ENCODE measurements at regions not wholly inside any gene's neighbourhood (a gene's known extent, or its start where the extent isn't known, plus 50 kb on each side); places are given as distances from the start of the nearest gene placed in this dataset.
"Not testable (repeated sequence)": the region's sequence is repeated elsewhere in the genome, so short reads cannot be mapped to it uniquely, and the experiment has no call there.

DNA sequence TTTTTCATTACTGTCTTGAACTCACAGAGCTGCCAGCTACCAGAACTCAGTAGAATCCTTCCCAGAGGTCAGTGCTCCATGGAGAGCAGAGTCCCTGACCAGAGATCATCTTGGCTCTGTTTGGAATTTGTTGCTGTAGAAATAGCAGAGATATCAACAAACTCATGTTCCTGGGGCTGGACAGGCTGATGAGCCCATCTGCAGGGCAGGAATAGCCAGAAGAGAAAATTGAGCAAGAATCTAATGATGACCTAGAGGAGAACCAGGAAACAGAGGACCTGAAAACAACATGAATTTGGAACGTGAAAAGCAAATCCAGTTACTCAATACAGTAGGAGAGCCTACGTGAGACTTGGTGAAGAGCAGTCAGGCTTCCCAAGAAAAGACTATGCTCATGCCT lies 437.8 kb downstream of the PLK2 start:
- no peak for DNase-seq (ENCODE audit: low read depth, low spot score)

DNA sequence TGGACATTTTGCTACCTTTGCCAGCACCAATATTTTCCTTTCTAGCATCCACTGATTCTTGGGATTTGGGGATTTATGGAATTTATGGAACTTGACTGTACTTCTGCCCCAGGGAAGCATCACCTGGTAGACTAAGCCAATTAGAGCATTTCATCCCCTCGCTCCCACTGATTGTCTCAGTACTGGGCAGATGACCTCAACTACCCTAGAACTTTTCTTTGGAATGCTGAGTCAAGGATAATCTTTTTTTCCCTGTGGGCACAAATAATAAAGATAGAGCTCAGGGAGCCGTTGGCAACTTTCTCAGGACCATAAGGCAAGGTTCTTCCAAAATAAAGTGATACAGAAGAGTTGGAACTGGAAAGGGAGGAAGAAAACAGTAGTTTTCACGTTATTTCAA lies 438.4 kb downstream of the PLK2 start:
- no peak for DNase-seq (ENCODE audit: low read depth, low spot score)

GRCh38 chr5:58019614-58020013 lies 440.3 kb downstream of the PLK2 start:
- no peak for DNase-seq (ENCODE audit: low read depth, low spot score)

DNA sequence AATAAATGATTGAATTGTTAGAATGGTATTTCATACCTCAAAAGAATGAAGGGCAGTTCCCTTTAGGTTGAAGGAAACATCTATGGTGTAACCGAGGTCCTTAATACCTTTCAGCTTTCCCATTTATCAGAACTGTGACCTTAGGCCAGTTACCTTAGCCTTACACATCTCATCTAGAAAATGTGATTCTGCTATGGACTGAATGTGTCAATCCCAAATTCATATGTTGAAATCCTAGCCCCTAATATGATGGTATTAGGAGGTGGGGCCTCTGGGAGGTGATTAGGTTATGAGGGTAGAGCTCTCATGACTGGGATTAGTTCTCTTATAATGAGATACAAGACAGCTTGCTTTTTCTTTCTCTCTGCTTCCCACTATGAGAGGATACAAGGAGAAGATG lies 441.9 kb downstream of the PLK2 start:
- DNase-seq (ENCODE audit: low read depth, low spot score) = no peak

DNA sequence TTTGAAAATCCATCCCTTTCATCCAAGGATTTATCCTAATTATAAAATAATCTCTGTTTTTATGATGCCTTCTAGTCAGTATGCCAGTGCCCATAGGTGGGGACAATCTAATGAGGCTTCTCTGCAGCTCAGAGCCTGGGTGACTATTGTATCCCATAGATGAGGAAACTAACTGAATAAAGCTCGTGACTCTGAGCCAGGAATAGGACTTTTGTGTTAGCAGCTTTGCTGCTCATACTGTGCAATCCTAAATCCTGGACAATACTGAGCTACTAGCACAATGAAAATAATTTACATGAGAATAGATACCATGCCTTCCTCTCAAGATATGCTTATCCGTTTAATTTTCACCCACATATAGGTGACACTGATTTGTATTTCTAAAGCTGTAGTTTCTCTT lies 443.0 kb downstream of the PLK2 start:
- no peak for DNase-seq (ENCODE audit: low read depth, low spot score)

- DNase-seq (ENCODE audit: low read depth, low spot score) = no peak
Measured at GRCh38 chr5:58016358-58016757, 443.5 kb downstream of the PLK2 start.

- DNase-seq (ENCODE audit: low read depth, low spot score) = no peak
Measured at GRCh38 chr5:58015175-58015574, 444.7 kb downstream of the PLK2 start.

DNA sequence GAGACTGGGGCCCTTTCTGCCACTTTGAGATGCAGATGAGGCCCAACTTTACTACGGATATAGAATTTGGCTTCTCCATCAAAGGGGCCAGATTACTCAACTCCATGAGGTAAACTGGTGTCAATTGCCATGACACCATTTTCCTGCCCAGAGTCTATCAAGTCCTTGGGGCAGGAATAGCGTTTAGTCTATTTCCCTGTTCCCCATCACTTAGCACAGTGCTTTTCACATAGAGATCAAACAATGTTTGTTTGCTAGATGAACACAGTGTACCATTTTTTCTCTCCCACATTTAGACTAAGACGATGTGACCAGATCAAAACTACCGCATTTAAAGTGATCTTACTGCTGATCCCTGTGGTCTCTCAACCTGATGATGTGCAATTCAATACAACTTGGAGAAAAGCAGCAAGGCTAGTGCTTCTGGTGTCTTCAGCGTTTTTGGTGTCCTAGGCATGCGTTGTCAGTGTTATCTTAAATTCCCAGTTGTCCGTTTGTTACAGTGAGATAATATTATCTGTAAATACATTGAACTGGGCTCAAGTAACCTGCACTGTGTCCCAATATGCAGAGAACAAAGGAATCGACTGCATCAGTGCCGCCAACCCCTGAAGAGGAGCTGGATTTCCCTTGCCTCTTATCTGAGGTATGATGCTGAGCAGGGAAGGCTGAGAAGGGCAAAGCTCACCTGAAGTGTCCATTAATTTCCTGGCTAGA lies 446.2 kb downstream of the PLK2 start:
- no peak for DNase-seq (ENCODE audit: low read depth, low spot score)

DNA sequence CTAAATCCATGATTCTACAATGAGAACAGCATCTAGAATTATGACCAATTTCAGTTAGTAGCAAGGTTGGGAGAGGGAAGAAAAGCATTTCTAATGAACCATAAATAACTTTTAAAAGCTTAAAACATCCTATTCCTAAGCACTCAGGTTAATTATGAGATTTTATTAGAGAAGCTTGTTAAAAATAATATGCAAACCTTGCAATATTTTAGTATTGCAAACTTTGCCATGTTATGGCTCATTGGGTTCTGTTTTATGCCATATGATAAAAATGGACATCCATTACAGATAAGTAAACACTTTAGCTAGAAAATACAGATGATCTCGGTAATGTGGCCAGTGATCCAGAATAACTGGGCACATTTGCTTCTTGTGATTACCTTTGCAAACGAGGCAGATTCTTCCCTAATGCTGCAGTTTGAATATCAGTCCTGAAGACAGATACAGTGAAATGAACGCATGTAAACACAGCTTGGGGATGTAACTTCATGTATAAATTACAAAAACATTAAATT lies 447.0 kb downstream of the PLK2 start:
- no peak for DNase-seq (ENCODE audit: low read depth, low spot score)

- no peak for DNase-seq (ENCODE audit: low read depth, low spot score)
Measured at GRCh38 chr5:58012102-58012501, 447.8 kb downstream of the PLK2 start.

DNA sequence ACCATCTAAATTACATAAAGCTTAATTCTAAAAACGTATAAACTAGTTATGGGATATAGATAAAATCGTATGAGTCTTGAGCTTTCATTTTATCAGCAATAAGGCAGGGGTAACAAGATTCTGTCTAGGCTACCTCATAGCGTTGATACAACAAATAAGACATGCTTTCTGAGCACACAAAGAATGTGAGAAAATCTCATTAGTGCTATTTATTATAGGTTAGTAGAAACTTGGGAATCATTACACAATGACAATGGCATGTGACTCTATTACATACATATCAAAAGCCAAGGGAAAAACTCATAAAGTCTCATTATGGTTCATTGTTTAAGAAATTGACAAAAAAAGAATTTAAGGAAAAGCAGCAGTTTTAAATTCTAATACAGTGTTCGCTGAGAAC lies 448.6 kb downstream of the PLK2 start:
- DNase-seq (ENCODE audit: low read depth, low spot score) = no peak

DNA sequence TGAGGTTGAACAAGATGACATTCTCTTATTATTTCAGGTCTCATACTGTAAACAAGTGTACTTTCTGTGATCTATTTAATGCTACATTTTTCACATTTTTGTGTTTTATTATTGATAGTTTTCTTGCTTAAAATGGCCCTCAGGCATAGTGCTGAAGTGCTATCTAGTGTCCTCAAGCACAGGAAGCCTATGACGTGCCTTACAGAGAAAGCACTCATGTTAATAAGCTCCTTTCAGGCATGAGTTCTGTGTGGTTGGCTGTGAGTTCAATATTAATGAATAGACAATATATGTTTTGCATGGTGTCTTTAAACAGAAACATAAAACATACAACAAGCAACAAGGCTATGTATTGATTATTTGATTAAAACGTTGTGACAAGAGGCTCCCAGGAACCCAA lies 450.1 kb downstream of the PLK2 start:
- no peak for DNase-seq (ENCODE audit: low read depth, low spot score)

- no peak for DNase-seq (ENCODE audit: low read depth, low spot score)
Measured at GRCh38 chr5:58002323-58002722, 457.6 kb downstream of the PLK2 start.

- no peak for DNase-seq (ENCODE audit: low read depth, low spot score)
Measured at GRCh38 chr5:57993866-57994265, 466.0 kb downstream of the PLK2 start.

- DNase-seq (ENCODE audit: low read depth, low spot score) = no peak
Measured at GRCh38 chr5:57989378-57989777, 470.5 kb downstream of the PLK2 start.

DNA sequence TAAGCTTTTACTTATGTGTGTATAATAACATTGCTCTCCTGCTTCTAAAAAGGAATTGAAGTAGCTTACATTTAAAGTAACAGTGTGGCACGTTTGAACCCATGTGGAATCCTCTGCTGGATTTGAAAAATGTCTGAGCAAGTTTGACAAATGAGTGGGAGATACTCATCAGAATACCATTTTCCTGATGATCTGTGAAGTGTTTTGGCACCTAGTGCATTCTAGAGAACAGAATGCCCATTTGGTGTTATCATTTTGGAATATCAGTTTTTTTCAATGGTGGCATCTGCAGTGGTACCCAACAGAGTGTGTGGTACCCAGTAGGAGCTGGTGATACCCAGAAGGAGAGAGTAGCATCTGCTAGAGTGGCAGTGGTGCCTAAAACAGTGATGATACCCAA lies 471.1 kb downstream of the PLK2 start:
- DNase-seq (ENCODE audit: low read depth, low spot score) = no peak

DNA sequence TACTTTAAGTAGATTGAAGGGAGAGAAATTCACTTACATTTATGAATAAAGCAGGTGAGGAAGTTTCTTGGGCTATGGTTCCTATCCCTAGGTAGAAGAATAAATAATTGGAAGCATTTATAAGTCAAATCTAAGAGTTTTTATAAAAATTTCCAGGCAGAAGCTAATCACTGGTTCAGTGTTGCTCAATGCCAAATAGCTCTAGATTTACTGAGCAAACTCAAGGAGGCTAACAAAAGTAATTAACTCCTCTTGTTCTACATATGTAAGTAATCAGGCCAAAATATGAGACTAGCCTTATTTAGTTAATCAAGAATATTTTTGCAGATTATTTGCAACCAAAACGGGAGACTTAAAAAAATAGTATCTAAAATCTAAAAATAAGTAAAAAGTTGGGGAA lies 472.3 kb downstream of the PLK2 start:
- no peak for DNase-seq (ENCODE audit: low read depth, low spot score)

DNA sequence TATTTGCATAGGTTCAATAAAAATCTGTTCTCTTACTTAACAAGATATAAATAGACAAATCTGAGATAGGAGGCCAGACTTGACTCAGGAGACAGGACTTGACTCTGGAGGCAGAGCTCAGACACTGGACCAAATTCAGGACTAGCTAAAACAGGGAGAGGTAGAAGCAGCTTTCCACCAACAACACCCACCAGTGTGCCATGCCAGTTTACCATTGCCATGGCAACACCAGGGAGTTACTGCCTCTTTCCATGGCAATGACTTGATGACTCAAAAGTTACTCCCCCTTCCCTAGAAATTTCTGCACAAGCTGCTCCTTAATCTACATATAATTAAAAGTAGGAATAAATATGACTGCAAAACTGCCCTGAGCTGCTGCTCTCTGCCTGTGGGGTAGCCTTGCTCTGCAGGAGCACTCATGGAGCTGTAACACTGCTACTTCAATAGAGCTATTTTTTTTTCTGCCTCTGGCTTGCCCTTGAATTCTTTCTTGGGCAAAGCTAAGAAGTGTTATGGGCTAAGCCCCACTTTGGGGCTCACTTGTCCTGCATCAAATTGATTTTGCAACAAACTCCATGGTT lies 473.0 kb downstream of the PLK2 start:
- DNase-seq (ENCODE audit: low read depth, low spot score) = no peak

- no peak for DNase-seq (ENCODE audit: low read depth, low spot score)
Measured at GRCh38 chr5:57983426-57983825, 476.5 kb downstream of the PLK2 start.

DNA sequence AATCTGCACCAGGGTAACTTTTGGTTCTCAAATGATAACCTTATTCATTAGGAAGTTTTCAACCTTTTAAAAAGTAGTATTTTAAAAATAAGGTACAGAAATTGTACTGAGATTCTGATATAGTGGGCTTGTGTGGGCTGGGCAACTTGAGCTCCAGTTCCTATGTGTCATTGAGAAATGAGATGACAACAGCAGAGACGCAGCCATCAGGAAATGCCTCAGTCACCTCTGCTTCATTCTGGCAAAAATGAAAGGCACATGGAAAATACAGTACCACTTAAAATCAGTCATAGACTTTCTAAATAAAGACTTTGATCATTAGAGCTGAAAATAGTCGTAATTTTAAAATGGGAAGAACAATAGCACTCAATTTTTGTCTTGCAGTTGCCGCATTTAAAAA lies 480.2 kb downstream of the PLK2 start:
- no peak for DNase-seq (ENCODE audit: low read depth, low spot score)

DNA sequence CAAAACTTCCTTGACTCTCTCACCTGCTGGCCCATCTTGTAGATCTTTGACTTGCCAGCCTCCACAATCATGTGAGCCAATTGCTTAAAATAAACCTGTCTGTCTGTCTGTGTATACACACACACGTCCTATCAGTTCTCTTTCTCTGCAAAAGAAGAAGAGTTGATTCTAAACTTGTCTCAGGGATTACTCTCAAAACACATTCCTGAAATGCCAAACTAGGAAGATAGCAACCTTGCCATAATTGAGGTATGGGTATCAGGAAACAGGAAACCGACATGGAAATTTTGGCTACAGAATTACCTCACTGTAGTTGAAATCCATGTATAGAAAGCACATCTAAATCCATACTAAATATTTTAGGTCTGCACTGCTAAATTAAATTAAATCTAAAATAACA lies 483.4 kb downstream of the PLK2 start:
- no peak for DNase-seq (ENCODE audit: low read depth, low spot score)

GRCh38 chr5:57972099-57972498 lies 487.8 kb downstream of the PLK2 start:
- not testable (repeated sequence) for DNase-seq (ENCODE audit: low read depth, low spot score)

GRCh38 chr5:57960569-57960968 lies 478.0 kb upstream of the ACTBL2 start:
- DNase-seq (ENCODE audit: low read depth, low spot score) = no peak

GRCh38 chr5:57956636-57957035 lies 474.0 kb upstream of the ACTBL2 start:
- no peak for DNase-seq (ENCODE audit: low read depth, low spot score)
